ENCODE measurements at regions not wholly inside any gene's neighbourhood (a gene's known extent, or its start where the extent isn't known, plus 50 kb on each side); places are given as distances from the start of the nearest gene placed in this dataset.

DNA sequence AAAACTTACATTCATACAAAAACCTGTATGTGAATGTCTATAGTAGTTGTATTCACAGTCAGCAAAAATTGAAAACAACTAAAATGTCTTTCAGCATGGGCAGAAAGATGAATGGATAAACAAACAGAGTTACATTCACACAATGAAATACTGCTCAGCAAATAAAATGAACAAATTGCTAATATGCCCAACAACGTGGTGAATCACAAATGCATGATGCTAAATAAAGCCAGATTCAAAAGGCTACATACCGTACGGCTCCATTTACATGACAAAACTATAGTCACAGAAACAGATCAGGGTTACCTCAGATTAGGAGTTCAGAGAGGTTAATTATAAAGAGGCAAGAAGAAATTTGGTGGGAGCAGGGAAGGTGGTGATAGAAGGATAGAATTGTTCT lies 100.7 kb upstream of the KCTD3 start:
- DNase-seq: no peak

DNA sequence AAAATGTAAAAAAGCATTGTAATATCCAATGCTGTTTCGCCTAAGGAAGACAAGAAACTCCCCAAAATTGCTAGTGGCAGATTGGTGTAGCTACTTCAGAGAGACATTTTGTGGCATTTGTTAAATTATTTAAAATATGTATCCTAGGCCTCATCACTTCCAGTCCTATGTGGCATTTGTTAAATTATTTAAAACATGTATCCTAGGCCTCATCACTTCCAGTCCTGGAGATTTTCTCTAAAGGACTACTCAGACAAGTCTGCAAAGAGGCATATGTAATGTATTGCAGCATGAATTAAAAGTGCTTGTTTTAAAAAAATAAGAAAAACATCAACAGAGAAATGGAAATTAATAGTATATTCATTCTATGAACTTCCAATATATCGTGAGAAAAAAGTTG lies 95.6 kb upstream of the KCTD3 start:
- no peak for DNase-seq

DNA sequence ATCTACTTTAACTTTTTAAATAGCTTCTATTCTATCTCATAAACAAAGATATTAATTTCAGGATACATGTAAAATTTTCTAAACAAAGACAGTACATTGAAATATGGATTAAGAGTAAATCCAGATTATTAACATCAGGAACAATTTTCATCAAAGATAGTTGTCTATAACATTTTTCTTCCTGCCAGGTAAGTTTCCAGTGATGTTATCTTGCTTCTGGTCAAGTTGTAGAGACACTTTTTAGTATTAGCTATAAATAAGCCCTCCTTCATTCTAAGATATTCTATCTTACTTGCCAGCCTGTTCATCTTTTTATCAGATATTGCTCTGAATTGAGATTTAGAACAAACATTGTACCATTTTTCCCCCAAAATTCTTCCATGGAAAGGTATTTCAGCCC lies 94.4 kb upstream of the KCTD3 start:
- no peak for DNase-seq

DNA sequence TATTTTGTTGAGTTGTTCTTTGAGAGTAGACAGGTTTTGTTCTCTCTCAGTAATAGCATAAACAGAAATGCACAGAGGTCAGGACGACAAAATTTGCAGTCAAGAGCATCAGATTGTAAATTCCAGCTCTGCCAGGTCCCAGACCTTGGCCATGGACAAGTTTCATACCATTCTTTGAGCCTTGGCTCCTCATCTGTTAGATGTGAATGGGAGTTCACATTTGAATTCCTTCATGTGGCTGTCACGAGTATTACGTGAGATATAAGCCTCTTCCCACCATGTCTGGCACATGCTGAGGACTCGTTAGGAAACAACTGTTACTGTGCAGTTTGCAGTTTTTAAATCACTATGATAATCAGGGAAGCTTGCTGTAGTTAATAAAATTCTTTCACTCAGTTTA lies 93.2 kb upstream of the KCTD3 start:
- DNase-seq: no peak

DNA sequence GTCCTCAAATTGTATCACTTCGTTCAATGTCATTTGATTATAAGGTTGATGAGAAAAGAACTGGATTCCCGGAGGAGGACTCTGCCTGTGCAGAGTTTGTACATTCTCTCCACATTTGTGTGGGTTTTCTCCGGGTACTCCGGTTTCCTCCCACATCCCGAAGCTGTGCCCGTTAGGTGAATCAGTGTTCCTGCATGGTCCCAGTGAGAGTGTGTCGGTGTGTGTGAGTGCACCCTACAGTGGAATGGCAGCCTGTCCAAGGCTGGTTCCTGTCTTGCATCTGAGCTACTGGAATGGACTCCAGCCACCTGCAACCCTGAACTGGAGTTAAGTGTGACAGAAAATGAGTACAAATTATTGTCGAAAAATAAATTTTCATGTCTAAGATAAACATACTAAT lies 92.2 kb upstream of the KCTD3 start:
- DNase-seq: no peak

DNA sequence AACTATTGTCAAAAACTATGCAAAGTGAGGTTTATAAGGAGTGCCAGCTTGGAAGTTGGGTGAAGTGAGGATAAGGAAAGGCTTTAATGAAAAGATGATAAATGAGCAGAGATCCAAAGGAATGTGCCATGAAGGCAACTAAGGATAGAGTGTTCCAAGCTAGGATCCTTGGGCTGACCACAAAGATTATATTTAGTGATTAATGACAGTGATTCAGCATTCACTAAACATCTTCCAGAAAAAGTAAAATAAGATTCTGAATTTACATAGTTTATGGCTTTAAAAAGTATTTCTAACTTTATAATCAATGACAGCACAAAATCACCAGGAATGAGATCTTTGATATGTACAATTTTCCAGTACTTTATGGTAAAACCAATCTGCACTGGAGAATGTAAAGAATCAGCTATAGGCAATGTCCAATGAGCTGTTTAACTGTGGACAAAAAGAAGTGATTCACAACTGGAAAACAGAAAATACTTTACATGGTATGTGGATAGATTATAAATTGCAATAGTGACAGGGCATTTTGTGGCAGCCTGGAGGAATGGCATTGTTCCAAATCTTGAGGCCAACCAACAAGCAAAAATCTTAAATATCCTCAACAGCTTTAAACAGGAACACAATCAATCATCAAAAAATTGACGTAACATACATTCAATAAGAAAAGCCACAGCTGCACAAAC lies 91.2 kb upstream of the KCTD3 start:
- DNase-seq: no peak

DNA sequence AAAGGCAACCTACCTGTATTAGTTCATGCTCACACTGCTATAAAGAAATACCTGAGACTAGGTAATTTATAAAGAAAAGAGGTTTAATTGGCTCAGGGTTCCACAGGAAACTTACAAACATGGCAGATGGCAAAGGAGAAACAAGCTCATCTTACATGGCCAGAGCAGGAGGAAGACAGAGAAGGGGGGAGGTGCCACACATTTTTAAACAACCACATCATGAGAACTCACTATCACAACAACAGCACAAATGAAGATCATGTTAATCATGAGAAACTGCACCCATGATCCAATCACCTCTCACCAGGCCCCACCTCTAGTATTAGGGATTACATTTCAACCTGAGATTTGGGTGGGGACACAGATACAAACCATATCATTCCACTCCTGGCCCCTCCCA lies 90.6 kb upstream of the KCTD3 start:
- DNase-seq: no peak

DNA sequence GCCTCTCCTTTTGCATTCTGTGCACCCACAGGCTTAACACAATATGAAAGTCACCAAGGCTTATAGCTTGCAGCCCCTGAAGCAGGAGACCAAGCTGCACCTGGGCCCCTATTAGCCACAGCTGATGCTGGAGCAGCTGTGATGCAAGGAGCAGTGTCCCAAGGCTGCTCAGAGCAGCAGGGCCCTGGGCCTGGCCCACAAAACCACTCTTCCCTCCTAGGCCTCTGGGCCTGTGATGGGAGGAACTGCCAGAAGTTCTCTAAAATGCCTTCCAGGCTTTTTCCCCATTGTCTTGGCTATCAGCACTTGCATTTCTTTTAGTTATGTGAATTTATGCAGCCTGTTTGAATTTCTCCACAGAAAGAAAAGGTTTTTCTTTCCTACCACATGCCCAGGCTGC lies 89.5 kb upstream of the KCTD3 start:
- no peak for DNase-seq

DNA sequence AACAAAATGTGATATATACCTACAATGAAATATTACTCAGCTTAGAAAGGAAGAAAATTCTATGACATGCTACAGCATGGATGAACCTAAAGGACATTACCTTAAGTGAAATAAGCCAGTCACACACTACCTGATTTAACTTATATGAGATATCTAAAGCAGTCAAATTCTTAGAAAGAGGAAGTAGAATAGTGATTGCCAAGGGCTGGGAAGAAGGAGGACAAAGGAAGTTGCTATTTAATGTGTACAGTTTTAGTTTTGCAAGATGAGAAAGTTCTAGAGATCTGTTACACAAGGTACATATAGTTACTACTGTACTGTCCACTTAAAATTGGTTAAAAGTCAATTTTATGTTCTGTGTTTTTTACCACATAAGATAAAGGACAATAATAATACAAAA lies 87.5 kb upstream of the KCTD3 start:
- DNase-seq: no peak

DNA sequence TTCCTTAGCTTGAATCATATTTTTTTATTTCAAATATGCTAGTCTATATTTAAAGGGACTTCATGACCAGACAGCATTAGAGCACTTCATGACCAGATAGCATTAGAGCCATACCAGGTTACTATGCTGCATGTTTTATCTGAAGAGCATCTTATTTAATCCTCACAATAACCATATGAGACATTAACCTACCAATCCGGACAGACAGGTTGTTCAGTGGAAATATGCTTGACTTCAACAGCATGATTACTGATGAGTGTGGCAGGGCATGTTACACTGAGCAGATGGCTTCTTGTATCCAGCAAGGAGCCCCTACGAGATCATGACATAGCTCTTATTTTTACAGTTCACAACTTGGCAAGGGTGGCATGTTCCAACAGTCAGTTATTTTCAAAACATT lies 85.0 kb upstream of the KCTD3 start:
- no peak for DNase-seq

DNA sequence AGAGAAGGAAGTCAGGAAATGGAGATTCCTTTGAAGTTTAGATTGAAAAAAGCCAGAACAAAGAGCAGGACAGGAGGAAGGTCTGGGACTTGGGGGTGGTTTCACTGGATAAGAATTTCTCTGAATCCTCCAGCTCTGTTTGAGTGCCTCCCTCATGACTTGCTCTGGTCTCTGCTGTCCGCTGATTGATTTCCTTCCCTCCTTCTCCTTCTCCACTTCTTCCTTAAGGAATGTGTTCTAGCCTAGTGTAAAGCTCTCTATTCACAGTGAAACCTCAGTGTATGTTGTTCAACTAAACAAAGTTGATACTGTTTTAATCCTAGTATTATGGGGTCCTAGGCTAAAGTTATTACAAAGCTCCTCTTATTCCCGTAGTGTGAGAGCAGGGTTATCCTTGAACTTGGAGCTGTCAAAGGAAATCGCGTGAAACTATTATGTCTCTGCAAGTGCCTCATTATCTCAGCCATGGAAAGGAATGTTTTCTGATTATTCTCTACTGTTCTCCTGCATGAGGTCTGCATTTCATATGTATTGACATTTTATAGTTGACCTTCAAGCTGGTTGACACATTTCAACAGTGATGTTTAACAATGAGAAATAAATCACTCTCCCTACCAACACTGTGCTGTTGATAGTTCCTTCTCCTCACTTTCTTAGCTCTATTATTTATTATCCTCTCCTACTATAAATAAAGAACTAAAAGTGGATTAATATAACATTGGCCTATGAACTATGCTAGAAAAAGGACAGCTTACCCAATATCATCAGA lies 82.7 kb upstream of the KCTD3 start:
- DNase-seq: no peak

DNA sequence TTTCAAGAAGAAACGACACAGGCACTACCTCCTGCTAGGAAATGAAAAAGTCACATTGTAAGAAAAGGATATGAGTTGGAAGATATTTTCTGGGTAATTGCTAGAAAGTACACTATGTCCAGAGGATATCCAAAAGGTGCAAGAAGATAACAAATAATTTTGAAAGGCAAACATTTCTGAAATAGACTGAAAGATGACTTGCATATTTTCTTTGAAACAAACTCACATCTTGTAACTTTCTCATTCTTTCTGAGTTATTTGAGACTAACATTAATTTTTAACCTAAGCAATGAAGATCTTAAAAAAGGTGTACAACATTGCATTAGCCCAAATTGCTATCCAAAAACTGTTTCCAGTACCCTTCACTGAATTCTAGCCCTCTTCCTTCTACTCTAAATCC lies 79.6 kb upstream of the KCTD3 start:
- DNase-seq: no peak

DNA sequence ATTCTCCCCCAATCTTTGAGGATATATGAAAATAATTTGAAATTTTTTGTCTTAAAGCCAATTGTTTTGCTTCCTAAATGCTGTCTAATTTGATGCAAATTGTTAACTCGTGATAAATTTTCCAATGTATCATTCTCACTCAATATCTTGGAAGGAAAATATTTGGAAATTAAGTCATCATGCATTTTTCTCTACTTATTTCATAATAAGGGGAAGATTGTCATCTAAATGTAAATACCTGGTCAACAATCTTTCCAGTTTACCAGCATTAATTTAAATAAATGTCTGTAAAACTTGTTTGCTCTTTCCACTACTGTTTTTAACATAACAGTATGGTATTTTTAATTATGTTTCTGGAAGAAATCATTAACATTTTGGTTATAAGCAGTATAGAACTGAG lies 78.3 kb upstream of the KCTD3 start:
- no peak for DNase-seq

DNA sequence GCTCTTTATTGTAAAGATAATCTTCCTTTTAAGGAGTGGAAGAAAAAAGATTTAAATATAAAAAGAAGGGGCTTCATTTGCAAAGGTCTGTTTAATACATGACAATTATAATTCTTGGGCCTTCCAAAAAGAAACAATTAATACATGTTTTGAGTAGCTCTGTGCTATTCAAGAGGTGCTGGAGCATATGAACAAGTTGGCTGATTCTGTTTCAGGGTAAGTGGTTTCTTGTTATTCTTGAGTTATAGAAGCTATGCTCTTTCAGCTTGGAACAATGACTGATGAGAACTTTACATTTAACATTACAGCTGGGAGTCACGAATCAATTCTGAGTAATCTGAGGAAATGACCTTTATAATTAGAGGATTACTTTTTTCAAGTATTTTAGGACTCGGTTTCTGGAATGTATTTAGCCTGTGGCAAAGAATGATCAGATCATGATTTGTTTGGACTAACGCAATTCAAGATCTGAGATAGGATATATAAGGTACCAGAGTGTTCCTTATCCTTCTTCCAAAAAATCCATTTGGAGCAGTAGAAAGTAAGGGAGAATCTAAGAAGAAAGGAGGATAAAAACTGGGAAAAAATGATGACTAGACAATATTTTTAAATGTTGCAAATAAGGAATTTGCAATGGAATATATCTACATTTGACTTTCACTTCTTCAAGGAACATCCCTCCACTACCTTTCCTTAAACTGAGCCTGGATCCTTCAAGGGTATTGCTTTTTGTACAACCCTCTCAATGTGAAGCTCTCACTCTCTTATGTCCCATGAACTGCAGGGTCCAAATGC lies 77.1 kb upstream of the KCTD3 start:
- DNase-seq: no peak

DNA sequence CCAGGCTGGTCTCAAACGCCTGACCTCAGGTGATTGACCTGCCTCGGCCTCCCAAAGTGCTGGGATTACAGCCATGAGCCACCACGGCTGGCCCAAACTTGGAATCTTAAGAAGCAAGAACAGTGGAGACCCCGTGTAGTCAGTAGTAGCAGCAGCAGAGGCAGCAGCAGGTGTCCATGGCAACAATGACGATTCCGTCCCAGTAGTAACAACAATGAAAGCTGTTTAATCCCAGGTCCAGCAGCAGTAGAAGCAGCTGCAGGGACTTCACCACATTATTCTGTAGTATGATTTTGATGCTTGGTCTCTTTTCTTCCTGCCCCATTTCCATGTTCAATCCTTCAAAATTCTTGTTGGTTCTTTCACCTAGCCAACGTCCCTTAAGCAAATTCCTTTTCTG lies 69.6 kb upstream of the KCTD3 start:
- no peak for DNase-seq

DNA sequence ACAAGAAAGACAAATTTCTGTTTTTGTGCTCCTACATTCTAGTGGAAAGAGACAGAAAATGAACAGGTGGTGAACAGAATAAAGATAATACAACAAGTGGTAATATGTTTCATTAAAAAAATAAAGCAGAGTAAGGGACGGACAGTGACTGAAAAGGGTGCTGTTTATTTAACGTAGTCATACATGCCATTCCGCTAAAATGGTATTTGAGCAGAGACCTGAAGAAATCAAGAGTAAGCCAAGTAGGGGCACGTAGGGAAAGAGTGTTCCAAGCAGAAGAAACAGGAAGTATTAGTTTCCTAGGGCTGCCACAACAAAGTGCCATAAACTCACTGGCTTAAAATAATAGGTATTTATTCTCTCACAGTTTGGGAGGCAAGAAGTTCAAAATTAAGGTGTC lies 65.6 kb upstream of the KCTD3 start:
- DNase-seq: no peak

DNA sequence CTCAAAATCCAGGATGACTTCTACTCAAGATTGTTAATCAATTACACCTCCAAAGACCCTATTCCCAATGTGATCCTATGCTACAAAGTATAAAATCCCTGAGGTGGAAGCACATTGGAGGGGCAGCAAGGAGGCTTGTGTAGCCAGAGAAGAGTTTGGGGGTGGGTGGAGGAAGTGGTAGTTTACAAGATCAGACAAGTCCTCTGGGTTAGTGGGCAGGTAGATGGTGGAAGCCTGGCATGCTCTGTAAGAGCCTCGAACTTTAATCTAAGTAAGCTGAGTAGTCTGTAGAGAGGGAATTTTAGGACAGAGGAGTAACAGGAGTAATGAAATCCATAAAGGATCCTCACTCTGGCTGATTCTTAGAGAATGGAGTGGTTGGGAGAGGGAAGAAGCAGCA lies 65.0 kb upstream of the KCTD3 start:
- DNase-seq: no peak

DNA sequence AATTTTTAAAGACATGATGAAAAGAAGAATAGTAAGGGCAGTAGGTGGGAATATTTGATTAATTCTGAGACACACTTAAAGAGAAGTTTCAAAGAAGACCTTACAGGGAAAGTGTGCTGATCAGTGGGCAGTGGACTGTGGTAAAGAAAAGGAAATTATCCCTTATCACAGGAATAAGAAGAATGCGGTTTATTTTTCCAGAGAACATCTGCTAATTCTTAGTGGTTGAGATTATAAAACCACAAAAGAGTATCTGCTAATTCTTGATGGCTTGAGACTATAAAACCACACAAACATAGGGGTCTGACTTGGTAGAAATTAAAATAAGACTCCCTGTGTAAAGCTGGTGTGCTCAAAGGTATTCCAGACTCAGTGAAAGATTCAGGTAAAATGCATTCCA lies 60.0 kb upstream of the KCTD3 start:
- DNase-seq: no peak

DNA sequence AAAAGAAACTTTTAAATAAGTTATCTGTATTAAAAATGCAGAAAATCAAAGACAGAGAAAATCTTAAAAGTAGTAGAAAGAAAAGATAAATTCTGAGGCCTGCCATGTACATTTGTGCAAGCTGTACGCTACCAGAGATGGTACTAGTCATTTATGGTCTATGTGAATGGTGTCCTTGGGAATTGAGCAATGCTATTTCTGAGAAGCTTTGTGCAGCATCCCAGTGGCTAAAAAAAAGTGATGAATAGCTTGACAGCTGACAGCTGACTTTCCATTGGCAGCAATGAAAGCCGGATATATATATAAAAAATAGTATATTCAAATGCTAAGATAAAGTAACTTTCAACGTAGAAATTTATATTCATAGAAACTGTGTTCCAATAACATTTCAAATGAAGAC lies 58.8 kb upstream of the KCTD3 start:
- no peak for DNase-seq
